H1 (cell line): ENCODE measurements at regions not wholly inside any gene's neighbourhood (a gene's known extent, or its start where the extent isn't known, plus 50 kb on each side); places are given as distances from the start of the nearest gene placed in this dataset.

Source experiments
- CTCF ChIA-PET: fragments of 300-600 bp; sonication (Branson Sonifier 250); formaldehyde crosslinking; loops from one replicate; lab custom pipeline; 2021; ENCODE audit not compliant: partially characterized antibody; lab: Charles Lee
- POLR2A ChIA-PET: fragments of 300-600 bp; sonication (Branson Sonifier 250); formaldehyde crosslinking; loops from one replicate; lab custom pipeline; 2021; ENCODE audit warnings: inconsistent platforms; ENCODE audit not compliant: partially characterized antibody; lab: Charles Lee
- DNase-seq, 2 experiments: peaks; one replicate each; pipeline versions ENCODE4 v3.0.0 to v3.0.0-alpha.2; 2010 to 2022; ENCODE audit warnings: low spot score in 2 of 2, low read depth in 1 of 2, mixed read lengths in 1 of 2
- FAIRE-seq: peaks from 2 replicates; lab custom pipeline; 2011; peaks lifted over from hg19 to GRCh38; lab: Jason Lieb, UNC
- H2AFZ ChIP-seq: 2 replicates; pipeline ENCODE4 v1.8.1; 2012; ENCODE audit warnings: low read length, inconsistent platforms
- H2AK5ac ChIP-seq: 2 replicates; pipeline ENCODE4 v1.6.1; 2013; ENCODE audit warnings: low read depth, low read length
- H2BK120ac ChIP-seq: replicated peaks from 2 replicates; pipeline ENCODE3; 2013; ENCODE audit warnings: low read depth, low read length, inconsistent platforms
- H2BK12ac ChIP-seq: 2 replicates; pipeline ENCODE4 v1.6.1; 2013; ENCODE audit warnings: low read depth, low read length
- H2BK15ac ChIP-seq: 2 replicates; pipeline ENCODE4 v1.6.1; 2013; ENCODE audit warnings: low read length
- H2BK20ac ChIP-seq: 2 replicates; pipeline ENCODE4 v1.6.1; 2013; ENCODE audit warnings: low read length
- H2BK5ac ChIP-seq: 2 replicates; pipeline ENCODE4 v1.6.1; 2013; ENCODE audit warnings: low read depth, low read length
- H3K14ac ChIP-seq: 2 replicates; pipeline ENCODE4 v1.6.1; 2013; ENCODE audit warnings: inconsistent platforms; ENCODE audit not compliant: insufficient read length
- H3K18ac ChIP-seq: 2 replicates; pipeline ENCODE4 v1.6.1; 2013; ENCODE audit warnings: low read length; ENCODE audit errors: extremely low read depth
- H3K23ac ChIP-seq: 2 replicates; pipeline ENCODE4 v1.6.1; 2013; ENCODE audit warnings: inconsistent platforms; ENCODE audit not compliant: insufficient read length
- H3K23me2 ChIP-seq: 2 replicates; pipeline ENCODE4 v1.6.1; 2013; ENCODE audit warnings: low read depth, low read length
- H3K27ac ChIP-seq: 2 replicates; pipeline ENCODE4 v1.6.1; 2011; ENCODE audit warnings: low read depth, low read length, inconsistent platforms
- H3K27me3 ChIP-seq, 4 experiments: replicated peaks in 1 of 4; 1 replicate in 1 of 4; 2 replicates in 3 of 4; pipeline versions ENCODE4 v1.6.1 to v1.8.1; 2011 to 2013; ENCODE audit warnings: low read length in 3 of 4, mild to moderate bottlenecking in 3 of 4, inconsistent platforms in 2 of 4, mixed read lengths in 2 of 4, moderate library complexity in 1 of 4; ENCODE audit not compliant: control insufficient read depth in 3 of 4, insufficient read depth in 3 of 4; ENCODE audit errors: extremely low read depth in 1 of 4
- H3K36me3 ChIP-seq, 4 experiments: 2 replicates each; pipeline versions ENCODE4 v1.6.1 to v1.8.1; 2011 to 2013; ENCODE audit warnings: mild to moderate bottlenecking in 4 of 4, low read length in 3 of 4, moderate library complexity in 2 of 4, control low read depth in 1 of 4, inconsistent platforms in 1 of 4; ENCODE audit not compliant: insufficient read depth in 4 of 4, control insufficient read depth in 2 of 4
- H3K4ac ChIP-seq: replicated peaks from 2 replicates; pipeline ENCODE3; 2013; ENCODE audit warnings: low read length, low read depth, mixed read lengths, inconsistent platforms; ENCODE audit not compliant: insufficient read length
- H3K4me1 ChIP-seq, 4 experiments: replicated peaks in 1 of 4; 1 replicate in 1 of 4; 2 replicates in 3 of 4; pipeline versions ENCODE4 v1.6.1 to v1.8.1; 2011 to 2013; ENCODE audit warnings: low read length in 3 of 4, inconsistent platforms in 2 of 4, mixed read lengths in 1 of 4; ENCODE audit not compliant: insufficient read depth in 4 of 4, control insufficient read depth in 3 of 4
- H3K4me2 ChIP-seq, 2 experiments: 2 replicates each; pipeline versions ENCODE4 v1.6.1 to v1.8.1; 2011 to 2013; ENCODE audit warnings: low read depth in 2 of 2, low read length in 2 of 2, control low read depth in 1 of 2, inconsistent platforms in 1 of 2, mild to moderate bottlenecking in 1 of 2; ENCODE audit not compliant: insufficient read depth in 1 of 2
- H3K4me3 ChIP-seq, 4 experiments: fragments of 200-600, 300-600 bp in 1 of 4; sonication (generic), shearing (Covaris generic), sonication (Bioruptor Twin) in 1 of 4; 2 replicates each; pipeline versions ENCODE4 v1.5.1 to v1.8.1; 2011 to 2016; ENCODE audit warnings: low read length in 4 of 4, low read depth in 3 of 4, control low read depth in 2 of 4, inconsistent platforms in 2 of 4, mild to moderate bottlenecking in 2 of 4, mixed read lengths in 1 of 4, moderate library complexity in 1 of 4; ENCODE audit not compliant: insufficient read depth in 2 of 4; ENCODE audit errors: extremely low read depth in 1 of 4
- H3K56ac ChIP-seq: replicated peaks from 2 replicates; pipeline ENCODE3; 2013; ENCODE audit warnings: low read depth, mild to moderate bottlenecking, mixed read lengths, low read length, inconsistent platforms; ENCODE audit not compliant: insufficient read length
- H3K79me1 ChIP-seq: 2 replicates; pipeline ENCODE4 v1.6.1; 2013; ENCODE audit warnings: low read depth, low read length, control low read depth
- H3K79me2 ChIP-seq, 2 experiments: 2 replicates each; pipeline versions ENCODE4 v1.6.1 to v1.8.1; 2012 to 2013; ENCODE audit warnings: low read length in 2 of 2, mild to moderate bottlenecking in 2 of 2, inconsistent platforms in 1 of 2; ENCODE audit not compliant: insufficient read depth in 2 of 2, control insufficient read depth in 1 of 2
- H3K9ac ChIP-seq, 4 experiments: replicated peaks in 1 of 4; 1 replicate in 1 of 4; 2 replicates in 3 of 4; pipeline versions ENCODE4 v1.6.1 to v1.8.1; 2011 to 2013; ENCODE audit warnings: low read depth in 3 of 4, low read length in 3 of 4, control low read depth in 2 of 4, mild to moderate bottlenecking in 2 of 4, moderate library complexity in 2 of 4, inconsistent platforms in 1 of 4; ENCODE audit errors: extremely low read depth in 1 of 4
- H3K9me3 ChIP-seq, 2 experiments: 2 replicates each; pipeline versions ENCODE4 v1.6.1 to v1.8.1; 2012 to 2013; ENCODE audit warnings: mild to moderate bottlenecking in 2 of 2, moderate library complexity in 2 of 2, control low read depth in 1 of 2, inconsistent platforms in 1 of 2, low read depth in 1 of 2, low read length in 1 of 2, mixed read lengths in 1 of 2; ENCODE audit not compliant: insufficient read depth in 2 of 2
- H4K20me1 ChIP-seq, 2 experiments: replicated peaks in 1 of 2; 2 replicates each; pipeline versions ENCODE3 to v1.8.1; 2011 to 2013; ENCODE audit warnings: inconsistent platforms in 2 of 2, low read length in 2 of 2, mild to moderate bottlenecking in 1 of 2; ENCODE audit not compliant: insufficient read depth in 2 of 2, control insufficient read depth in 1 of 2
- H4K5ac ChIP-seq: 2 replicates; pipeline ENCODE4 v1.6.1; 2013; ENCODE audit warnings: low read length, low read depth, mixed read lengths, inconsistent platforms; ENCODE audit not compliant: insufficient read length
- H4K8ac ChIP-seq: 2 replicates; pipeline ENCODE4 v1.8.0; 2013; ENCODE audit warnings: mild to moderate bottlenecking, moderate library complexity, low read length, inconsistent platforms; ENCODE audit not compliant: insufficient read depth; ENCODE audit errors: extremely low read depth
- H4K91ac ChIP-seq: replicated peaks from 2 replicates; pipeline ENCODE3; 2013; ENCODE audit warnings: low read length, mixed read lengths, inconsistent platforms; ENCODE audit not compliant: insufficient read length
- ATF2 ChIP-seq: IDR thresholded peaks from 2 replicates; pipeline ENCODE4 v1.6.1; 2012; ENCODE audit warnings: low read length, inconsistent platforms
- CEBPB ChIP-seq: IDR thresholded peaks from 2 replicates; pipeline ENCODE4 v1.6.1; 2012; ENCODE audit warnings: low read depth, low read length
- CHD1 ChIP-seq: IDR thresholded peaks from 2 replicates; pipeline ENCODE4 v1.6.1; 2012; ENCODE audit warnings: low read depth, low read length, improper control_type of control experiment
- CHD2 ChIP-seq: IDR thresholded peaks from 2 replicates; pipeline ENCODE4 v1.6.1; 2012; ENCODE audit warnings: low read length, improper control_type of control experiment
- JUND ChIP-seq: IDR thresholded peaks from 2 replicates; pipeline ENCODE4 v1.6.1; 2011; ENCODE audit warnings: mild to moderate bottlenecking, improper control_type of control experiment, low read length
- KDM4A ChIP-seq: IDR thresholded peaks from one replicate; pipeline ENCODE4 v1.7.1; 2012; ENCODE audit warnings: low read depth, mild to moderate bottlenecking, moderate library complexity, low read length, inconsistent platforms; ENCODE audit not compliant: severe bottlenecking
- POLR2AphosphoS5 ChIP-seq: IDR thresholded peaks from 2 replicates; pipeline ENCODE4 v1.6.1; 2011; ENCODE audit warnings: low read depth, low read length
- RXRA ChIP-seq: IDR thresholded peaks from 2 replicates; pipeline ENCODE4 v1.6.1; 2011; ENCODE audit warnings: low read depth, mild to moderate bottlenecking, low read length, moderate library complexity; ENCODE audit not compliant: insufficient read depth
- SP1 ChIP-seq: IDR thresholded peaks from 2 replicates; pipeline ENCODE4 v1.6.1; 2011; ENCODE audit warnings: low read depth, low read length
- SP4 ChIP-seq: IDR thresholded peaks from 2 replicates; pipeline ENCODE4 v1.6.1; 2012; ENCODE audit warnings: low read length, inconsistent platforms
- SUZ12 ChIP-seq: fragments of 200-600 bp; sonication (generic); IDR thresholded peaks from 2 replicates; pipeline ENCODE4 v1.6.1; 2012; ENCODE audit warnings: mild to moderate bottlenecking, inconsistent platforms, low read length, moderate library complexity, mixed read lengths
- TAF7 ChIP-seq: optimal IDR thresholded peaks from 2 replicates; pipeline ENCODE3; 2011; ENCODE audit warnings: low read depth, mild to moderate bottlenecking, inconsistent platforms, low read length, moderate library complexity, borderline replicate concordance
- WGBS, 2 experiments: shearing (Covaris generic) in 1 of 2; methylation state at CpG; one replicate each; pipeline versions ENCODE4 v1.1.6 to v1.1.7; 2013 to 2015; ENCODE audit warnings: low lambda C conversion rate in 2 of 2, mixed read lengths in 2 of 2, inconsistent platforms in 1 of 2, low coverage in 1 of 2, missing lambda C conversion rate in 1 of 2; ENCODE audit not compliant: insufficient replicate concordance in 2 of 2, insufficient coverage in 1 of 2, insufficient read length in 1 of 2; ENCODE audit errors: extremely low coverage in 1 of 2, missing lambda C conversion rate in 1 of 2; 5-methylcytosine and 5-hydroxymethylcytosine counted together

- no peak overlapping the region for H3K14ac ChIP-seq
- CTCF ChIA-PET: no interaction called here
- no peaks in the 10 kb centered on the region for H3K23me2 ChIP-seq
- H4K8ac ChIP-seq: no peak overlapping the region
- no peak overlapping the region for H2BK120ac ChIP-seq
- FAIRE-seq: no peak
- H3K18ac ChIP-seq: no peak overlapping the region
- H2AFZ ChIP-seq: no peak overlapping the region
- H3K27me3 ChIP-seq: no peaks in the 10 kb centered on the region
- H2BK20ac ChIP-seq: no peak overlapping the region
- H3K4ac ChIP-seq: no peak overlapping the region
- H2BK12ac ChIP-seq: no peak overlapping the region
- no peak for DNase-seq
- H4K5ac ChIP-seq: no peak overlapping the region
- no peak overlapping the region for H4K91ac ChIP-seq
- H2BK15ac ChIP-seq: no peak overlapping the region
- no peaks in the 10 kb centered on the region for H3K36me3 ChIP-seq
- no peaks in the 10 kb centered on the region for H4K20me1 ChIP-seq
- WGBS, 2 experiments: 90% methylated on average over 1 of the region's 1 CpG; no CpG with 5 or more reads in 1 of the 2 experiments
- H3K79me1 ChIP-seq: no peaks in the 10 kb centered on the region
- no peaks in the 10 kb centered on the region for H3K79me2 ChIP-seq
- H3K4me2 ChIP-seq: no peak overlapping the region
- H3K4me3 ChIP-seq: no peak overlapping the region
- no peaks in the 10 kb centered on the region for H3K9me3 ChIP-seq
- H2BK5ac ChIP-seq: no peak overlapping the region
- H3K9ac ChIP-seq: no peak overlapping the region
- no peaks in the 10 kb centered on the region for H3K4me1 ChIP-seq
- H3K56ac ChIP-seq: no peak overlapping the region
- no peak overlapping the region for H2AK5ac ChIP-seq
- H3K27ac ChIP-seq: no peak overlapping the region
- POLR2A ChIA-PET: no interaction called here
- H3K23ac ChIP-seq: no peak overlapping the region
- TF ChIP-seq JUND: no peak
- no peak for TF ChIP-seq POLR2AphosphoS5
- TF ChIP-seq SP4: no peak
- TF ChIP-seq ATF2: no peak
- no peak for TF ChIP-seq CHD2
- no peak for TF ChIP-seq SP1
- no peak for TF ChIP-seq KDM4A
- TF ChIP-seq TAF7: no peak
- TF ChIP-seq CEBPB: no peak
- no peak for TF ChIP-seq RXRA
- TF ChIP-seq SUZ12: no peak
- no peak for TF ChIP-seq CHD1
Observed at GRCh38 chr6:78484198-78485064, 382.9 kb upstream of the IRAK1BP1 start.
